ENCODE measurements at regions not wholly inside any gene's neighbourhood (a gene's known extent, or its start where the extent isn't known, plus 50 kb on each side); places are given as distances from the start of the nearest gene placed in this dataset.
"Not testable (repeated sequence)": the region's sequence is repeated elsewhere in the genome, so short reads cannot be mapped to it uniquely, and the experiment has no call there.

DNA sequence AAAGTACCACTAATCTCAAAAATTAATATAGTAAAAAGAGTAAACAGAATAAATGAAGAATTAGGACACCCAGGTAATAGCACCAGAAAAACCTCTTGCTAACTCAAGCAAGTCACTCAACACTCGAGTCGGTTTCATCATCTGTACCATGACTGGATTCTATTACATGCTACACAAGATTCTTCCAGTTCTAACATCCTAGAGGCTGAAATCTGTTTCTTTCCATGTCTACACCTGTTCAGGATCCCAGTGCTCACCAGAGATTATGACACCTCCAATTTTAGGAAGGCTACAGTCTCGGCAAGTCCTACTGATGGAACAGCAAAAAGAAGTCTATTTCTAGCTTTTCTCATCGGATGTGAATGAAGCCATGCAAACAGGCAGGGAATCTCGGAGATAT, 95.3 kb upstream of the ANK3 start:
- ChIA-PET POLR2A (no interaction called here), CTCF (no interaction called here)

- CTCF ChIA-PET, result no interaction called here
- POLR2A ChIA-PET, result no interaction called here
Observed at GRCh38 chr10:60480865-60481563, 91.3 kb upstream of the ANK3 start.

- ChIA-PET POLR2A (no interaction called here), CTCF (no interaction called here)
Observed at GRCh38 chr10:60479305-60480020, 89.8 kb upstream of the ANK3 start.

- CTCF ChIA-PET, result no interaction called here
- POLR2A ChIA-PET, result no interaction called here
Observed at GRCh38 chr10:60476451-60476850, 86.8 kb upstream of the ANK3 start.

DNA sequence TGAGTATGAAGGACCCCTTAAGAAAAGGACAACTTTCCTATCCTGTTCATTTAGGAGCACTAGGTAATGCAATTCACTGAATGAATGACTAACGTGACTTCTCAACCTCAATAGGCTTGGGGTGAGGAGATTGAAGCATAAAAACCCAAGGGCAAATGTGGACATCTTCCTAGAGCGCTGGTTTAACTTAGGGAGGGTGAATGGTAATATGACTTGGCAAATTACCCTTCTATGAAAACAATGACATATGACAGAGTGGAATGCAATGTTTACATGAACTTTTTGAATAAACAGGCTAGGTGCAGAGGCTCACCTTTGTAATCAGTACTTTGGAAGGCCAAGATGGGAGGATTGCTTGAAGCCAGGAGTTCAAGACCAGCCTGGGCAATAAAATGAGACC, 83.9 kb upstream of the ANK3 start:
- CTCF ChIA-PET, result no interaction called here
- POLR2A ChIA-PET, result no interaction called here

GRCh38 chr10:60470091-60470490, 80.4 kb upstream of the ANK3 start:
- POLR2A ChIA-PET, result no interaction called here
- CTCF ChIA-PET, result no interaction called here

DNA sequence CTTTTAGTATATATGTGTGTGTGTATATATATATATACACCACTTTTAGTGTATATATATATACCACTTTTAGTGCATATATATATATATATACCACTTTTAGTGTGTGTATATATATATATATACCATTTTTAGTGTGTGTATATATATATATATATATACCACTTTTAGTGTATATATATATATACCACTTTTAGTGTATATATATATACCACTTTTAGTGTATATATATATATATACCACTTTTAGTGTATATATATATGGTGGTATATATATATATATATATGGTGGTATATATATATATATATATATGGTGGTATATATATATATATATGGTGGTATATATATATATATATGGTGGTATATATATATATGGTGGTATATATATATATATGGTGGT, 79.5 kb upstream of the ANK3 start:
- CTCF ChIA-PET, POLR2A ChIA-PET: not testable (repeated sequence)

DNA sequence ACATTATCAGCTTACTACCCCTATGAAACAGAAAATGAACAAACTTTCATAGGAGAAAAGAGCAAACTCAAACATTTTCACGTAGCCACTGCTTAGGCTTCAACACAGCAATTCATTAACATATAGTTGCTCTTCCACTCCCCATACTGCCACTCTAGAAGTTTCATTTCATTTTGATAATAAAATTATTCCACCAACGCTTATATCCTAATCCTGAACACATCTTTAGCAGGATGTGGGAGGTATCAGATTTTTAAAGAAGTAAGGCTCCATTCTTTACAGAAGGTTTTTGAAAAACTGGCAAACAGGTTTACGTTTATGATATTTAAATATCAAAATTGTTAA, 77.5 kb upstream of the ANK3 start:
- ChIA-PET CTCF (no interaction called here), POLR2A (no interaction called here)

- ChIA-PET POLR2A (no interaction called here), CTCF (no interaction called here)
Observed at GRCh38 chr10:60466267-60467201, 76.9 kb upstream of the ANK3 start.

GRCh38 chr10:60465801-60466200, 76.1 kb upstream of the ANK3 start:
- ChIA-PET POLR2A (no interaction called here), CTCF (no interaction called here)

DNA sequence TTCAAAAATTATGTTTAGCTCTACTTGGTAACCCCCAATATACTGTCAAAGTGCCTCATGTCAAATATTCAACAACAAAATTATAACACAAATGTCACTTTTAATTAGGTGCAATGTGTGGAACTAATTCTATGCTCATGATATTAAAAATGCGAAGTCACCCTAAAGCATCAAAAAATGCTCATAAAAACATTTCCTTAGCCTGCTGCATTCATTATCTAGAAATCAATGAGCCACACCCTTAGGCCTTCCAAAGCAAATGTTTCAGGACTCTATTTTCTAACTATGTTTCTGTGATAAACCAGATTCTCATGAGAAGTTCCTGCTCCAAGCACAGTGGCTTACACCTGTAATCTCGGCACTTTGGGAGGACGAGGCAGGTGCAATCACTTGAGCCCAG, 75.0 kb upstream of the ANK3 start:
- POLR2A ChIA-PET, result no interaction called here
- CTCF ChIA-PET, result no interaction called here

- ChIA-PET CTCF (no interaction called here), POLR2A (no interaction called here)
Observed at GRCh38 chr10:60463746-60464145, 74.1 kb upstream of the ANK3 start.

- CTCF ChIA-PET, result no interaction called here
Observed at GRCh38 chr10:60461688-60462087, 72.0 kb upstream of the ANK3 start.

GRCh38 chr10:60459701-60460457, 70.2 kb upstream of the ANK3 start:
- POLR2A ChIA-PET, result no interaction called here
- CTCF ChIA-PET, result no interaction called here

More at GRCh38 chr10:60461688-60462087, 72.0 kb upstream of the ANK3 start:
- POLR2A ChIA-PET, result no interaction called here

GRCh38 chr10:60456053-60456452, 66.4 kb upstream of the ANK3 start:
- CTCF ChIA-PET, result no interaction called here
- POLR2A ChIA-PET, result no interaction called here

GRCh38 chr10:60454336-60454735, 64.7 kb upstream of the ANK3 start:
- ChIA-PET POLR2A (no interaction called here), CTCF (no interaction called here)

GRCh38 chr10:60453036-60453435, 63.4 kb upstream of the ANK3 start:
- ChIA-PET POLR2A (no interaction called here), CTCF (interaction anchor here (0.6 kb wide), 1 partner anchor 353 kb away, joined by 4 read pairs; no protein-coding TSS in a partner anchor)

DNA sequence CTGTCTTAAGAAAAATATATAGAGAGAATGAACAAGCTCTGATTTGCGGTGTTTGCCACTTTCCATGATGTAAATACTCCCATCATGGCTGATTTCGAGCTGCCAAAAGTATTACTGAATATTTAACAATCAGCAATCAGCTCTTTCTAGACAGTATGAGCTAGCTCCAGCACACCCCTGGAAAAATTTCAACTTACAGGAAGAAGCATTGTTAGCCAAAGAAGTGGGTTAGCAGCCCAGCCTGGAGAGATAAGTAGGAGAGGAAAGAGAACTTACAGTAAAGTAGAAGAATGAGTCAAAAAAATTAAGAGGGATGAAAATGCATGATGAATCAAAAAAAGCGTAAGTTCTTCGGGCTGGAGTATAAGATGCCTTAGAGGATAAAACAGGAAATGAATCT, 60.6 kb upstream of the ANK3 start:
- ChIA-PET CTCF (no interaction called here), POLR2A (no interaction called here)

- ChIA-PET POLR2A (no interaction called here), CTCF (no interaction called here)
Observed at GRCh38 chr10:60448246-60448645, 58.6 kb upstream of the ANK3 start.

- ChIA-PET POLR2A (no interaction called here), CTCF (no interaction called here)
Observed at GRCh38 chr10:60446851-60447250, 57.2 kb upstream of the ANK3 start.
